ENCODE measurements at regions not wholly inside any gene's neighbourhood (a gene's known extent, or its start where the extent isn't known, plus 50 kb on each side); places are given as distances from the start of the nearest gene placed in this dataset.

DNA sequence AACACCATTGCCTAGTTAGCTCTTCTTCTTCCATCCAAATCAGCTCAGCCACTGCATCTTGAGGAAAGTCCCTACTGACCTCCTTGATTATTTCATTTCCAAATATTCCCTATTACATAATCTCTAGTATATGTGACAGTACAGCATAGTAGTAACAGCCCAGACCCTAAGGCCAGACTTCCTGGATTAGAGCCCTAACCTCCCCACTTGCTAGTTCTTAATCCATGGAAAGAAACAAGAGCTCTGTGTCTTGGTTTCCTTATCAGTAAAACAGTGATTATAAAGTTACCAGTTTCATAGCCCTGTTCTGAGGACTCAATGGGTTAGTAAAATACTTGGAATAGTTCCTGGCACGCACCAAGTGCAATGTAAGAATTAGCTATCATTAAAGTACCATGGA lies 153.0 kb downstream of the RAP2A start:
- no peak for TF ChIP-seq CTCF (IDR thresholded peaks at IDR 0.05)
- TF ChIP-seq, protein P1, sequence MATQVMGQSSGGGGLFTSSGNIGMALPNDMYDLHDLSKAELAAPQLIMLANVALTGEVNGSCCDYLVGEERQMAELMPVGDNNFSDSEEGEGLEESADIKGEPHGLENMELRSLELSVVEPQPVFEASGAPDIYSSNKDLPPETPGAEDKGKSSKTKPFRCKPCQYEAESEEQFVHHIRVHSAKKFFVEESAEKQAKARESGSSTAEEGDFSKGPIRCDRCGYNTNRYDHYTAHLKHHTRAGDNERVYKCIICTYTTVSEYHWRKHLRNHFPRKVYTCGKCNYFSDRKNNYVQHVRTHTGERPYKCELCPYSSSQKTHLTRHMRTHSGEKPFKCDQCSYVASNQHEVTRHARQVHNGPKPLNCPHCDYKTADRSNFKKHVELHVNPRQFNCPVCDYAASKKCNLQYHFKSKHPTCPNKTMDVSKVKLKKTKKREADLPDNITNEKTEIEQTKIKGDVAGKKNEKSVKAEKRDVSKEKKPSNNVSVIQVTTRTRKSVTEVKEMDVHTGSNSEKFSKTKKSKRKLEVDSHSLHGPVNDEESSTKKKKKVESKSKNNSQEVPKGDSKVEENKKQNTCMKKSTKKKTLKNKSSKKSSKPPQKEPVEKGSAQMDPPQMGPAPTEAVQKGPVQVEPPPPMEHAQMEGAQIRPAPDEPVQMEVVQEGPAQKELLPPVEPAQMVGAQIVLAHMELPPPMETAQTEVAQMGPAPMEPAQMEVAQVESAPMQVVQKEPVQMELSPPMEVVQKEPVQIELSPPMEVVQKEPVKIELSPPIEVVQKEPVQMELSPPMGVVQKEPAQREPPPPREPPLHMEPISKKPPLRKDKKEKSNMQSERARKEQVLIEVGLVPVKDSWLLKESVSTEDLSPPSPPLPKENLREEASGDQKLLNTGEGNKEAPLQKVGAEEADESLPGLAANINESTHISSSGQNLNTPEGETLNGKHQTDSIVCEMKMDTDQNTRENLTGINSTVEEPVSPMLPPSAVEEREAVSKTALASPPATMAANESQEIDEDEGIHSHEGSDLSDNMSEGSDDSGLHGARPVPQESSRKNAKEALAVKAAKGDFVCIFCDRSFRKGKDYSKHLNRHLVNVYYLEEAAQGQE (IDR thresholded peaks at IDR 0.05; ENCODE audit: insufficient read depth in 1 of 2, low read depth in 2 of 2, low read length in 1 of 2): no peak
- no peak for TF ChIP-seq POLR2AphosphoS5 (IDR thresholded peaks at IDR 0.05; ENCODE audit: low read depth, low read length)
- TF ChIP-seq SIN3A (IDR thresholded peaks at IDR 0.05; ENCODE audit: borderline replicate concordance, insufficient read depth, low read depth, low read length): no peak
